HG03135 (cell line): ENCODE measurements at regions not wholly inside any gene's neighbourhood (a gene's known extent, or its start where the extent isn't known, plus 50 kb on each side); places are given as distances from the start of the nearest gene placed in this dataset.

Experiments
- ATAC-seq: cut with Tn5 transposase; IDR thresholded peaks from one replicate; pipeline ENCODE4 v1.9.1; 2021; ENCODE audit warnings: mild to moderate bottlenecking, moderate library complexity; ENCODE audit not compliant: unreplicated experiment

- ATAC-seq = no peak
Measured at GRCh38 chr1:209504571-209504970, 78.9 kb upstream of the CAMK1G start.

DNA sequence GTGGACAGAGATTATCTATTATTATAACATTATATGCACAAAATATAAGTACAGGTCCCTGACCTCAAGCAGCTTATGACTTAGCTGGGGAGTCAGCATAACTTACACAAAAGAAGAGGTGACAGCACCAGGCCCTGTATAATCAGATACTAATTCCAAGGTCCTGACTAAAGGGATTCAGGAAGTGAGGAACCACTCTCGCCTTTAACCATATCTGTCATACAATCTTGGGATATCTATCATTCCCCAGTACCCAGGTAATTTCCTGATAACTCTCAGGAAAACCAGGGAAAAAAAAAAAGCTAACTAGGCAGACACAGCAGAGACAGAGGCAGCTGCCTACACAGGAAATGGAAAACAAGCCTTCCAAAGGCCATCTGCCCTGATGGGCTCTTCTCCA, 78.5 kb upstream of the CAMK1G start:
- no peak for ATAC-seq

DNA sequence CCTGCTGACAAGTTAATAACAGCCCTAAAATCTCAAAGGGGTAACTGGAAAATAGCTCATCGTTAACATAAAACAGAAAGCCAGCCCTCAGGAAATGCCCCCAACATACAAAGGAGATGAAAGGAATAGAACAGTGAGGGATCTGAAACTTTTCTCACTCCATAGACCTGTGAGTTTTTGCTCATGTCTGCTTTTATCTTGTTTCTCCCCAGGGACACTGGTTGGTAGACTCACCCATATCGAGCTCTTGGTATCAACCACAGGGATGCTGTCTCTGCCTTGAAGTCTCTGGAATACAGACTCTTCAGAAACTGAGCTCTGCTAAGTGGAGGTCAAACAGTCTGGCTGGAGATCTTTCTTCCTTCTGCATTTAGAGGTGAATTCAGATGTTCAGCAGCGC, 77.4 kb upstream of the CAMK1G start:
- no peak for ATAC-seq

DNA sequence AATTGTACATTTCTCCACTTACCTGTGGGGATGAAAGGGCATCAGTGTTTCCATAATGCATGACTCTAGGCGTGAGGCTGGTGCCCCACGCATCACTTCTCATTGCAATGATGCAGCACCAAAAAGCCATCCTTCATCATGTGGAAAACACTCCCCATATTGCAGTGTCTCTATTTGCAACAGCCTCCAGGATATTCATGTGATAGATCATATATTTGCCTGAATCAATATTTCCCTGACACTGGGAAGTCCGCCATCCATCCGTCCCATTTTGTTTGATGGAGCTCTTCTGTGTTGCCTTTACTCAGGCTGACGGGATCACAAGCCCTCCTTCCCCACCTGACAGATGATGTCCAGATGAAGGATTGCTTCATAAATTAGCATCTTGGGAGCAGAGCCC, 74.5 kb upstream of the CAMK1G start:
- no peak for ATAC-seq

- ATAC-seq = no peak
Measured at GRCh38 chr1:209510063-209510462, 73.5 kb upstream of the CAMK1G start.

GRCh38 chr1:209511169-209511568, 72.3 kb upstream of the CAMK1G start:
- no peak for ATAC-seq

- no peak for ATAC-seq
Measured at GRCh38 chr1:209512821-209513220, 70.7 kb upstream of the CAMK1G start.

DNA sequence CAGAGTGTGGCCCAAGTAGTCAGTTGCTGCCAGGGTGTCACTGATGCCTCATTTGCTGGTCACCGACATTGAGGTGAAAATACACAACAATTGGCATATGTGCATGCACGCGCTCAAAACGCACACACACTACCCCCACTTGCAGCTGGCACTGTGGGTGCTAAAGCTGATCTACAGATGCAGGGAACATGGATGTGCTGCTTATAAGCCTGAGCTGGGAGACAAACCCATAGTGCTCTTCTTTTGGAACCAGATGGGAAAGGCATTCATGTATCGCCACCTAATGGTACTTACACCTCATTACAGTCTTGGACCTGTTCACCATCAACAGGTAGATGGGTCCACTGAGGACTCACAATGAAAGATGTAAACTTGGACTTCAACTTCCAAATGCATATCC, 70.3 kb upstream of the CAMK1G start:
- no peak for ATAC-seq

- no peak for ATAC-seq
Measured at GRCh38 chr1:209516771-209517680, 66.5 kb upstream of the CAMK1G start.

- no peak for ATAC-seq
Measured at GRCh38 chr1:209517681-209518050, 65.8 kb upstream of the CAMK1G start.

GRCh38 chr1:209519786-209520185, 63.7 kb upstream of the CAMK1G start:
- ATAC-seq = no peak

- no peak for ATAC-seq
Measured at GRCh38 chr1:209522826-209523225, 60.7 kb upstream of the CAMK1G start.

DNA sequence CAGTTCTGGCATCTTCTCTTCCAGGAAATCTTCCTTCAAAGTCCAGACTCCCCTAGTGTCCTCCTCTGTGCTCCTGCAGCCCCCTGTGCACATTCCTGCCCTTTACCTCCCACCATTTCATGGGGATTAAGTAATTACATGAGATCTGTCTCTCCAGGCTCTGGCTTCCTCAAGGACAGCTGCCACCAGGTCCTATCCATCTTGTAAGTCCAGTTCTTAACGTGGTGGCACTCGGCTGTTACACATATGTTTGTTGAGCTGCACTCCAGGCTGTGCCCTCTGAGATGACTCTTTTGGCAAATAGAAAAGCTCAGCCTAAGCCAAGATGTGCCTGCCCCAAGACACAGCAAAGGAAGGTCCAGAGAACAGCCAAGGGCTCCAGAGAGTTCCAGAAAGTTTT, 57.4 kb upstream of the CAMK1G start:
- ATAC-seq = no peak

DNA sequence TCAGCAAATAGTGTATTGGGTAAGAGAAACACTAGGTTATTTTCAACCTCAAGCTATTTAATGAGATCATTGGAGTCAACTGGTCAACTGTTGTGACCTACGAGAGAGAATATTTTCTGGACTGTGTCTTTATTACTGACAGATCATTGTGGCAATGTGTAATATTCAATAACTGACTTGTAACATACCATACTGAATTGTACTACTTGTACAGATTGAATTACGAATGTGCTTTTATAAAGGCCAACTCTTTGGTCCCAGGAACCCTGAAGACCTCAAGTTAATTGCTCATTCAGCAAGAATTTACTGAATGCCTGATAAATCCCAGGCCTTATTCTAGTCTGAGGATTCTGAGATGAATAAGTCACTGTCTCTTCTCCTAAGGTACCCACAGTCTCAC, 56.1 kb upstream of the CAMK1G start:
- ATAC-seq = no peak

- ATAC-seq = no peak
Measured at GRCh38 chr1:209527993-209528717, 55.4 kb upstream of the CAMK1G start.

DNA sequence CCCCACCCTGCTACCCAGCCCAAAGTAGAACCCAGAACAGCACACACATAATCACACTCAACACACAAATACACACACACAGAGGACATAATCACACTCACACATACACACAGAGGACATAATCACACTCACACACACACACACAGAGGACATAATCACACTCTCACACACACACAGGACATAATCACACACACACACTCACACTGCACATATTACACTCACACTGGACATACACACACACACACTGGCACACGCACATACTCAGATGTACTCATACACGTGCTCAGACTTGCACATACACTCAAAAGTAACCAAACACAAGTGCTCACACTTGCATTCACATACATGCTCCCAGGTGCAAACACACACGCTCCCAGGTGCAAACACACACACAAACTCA, 54.3 kb upstream of the CAMK1G start:
- ATAC-seq = no peak

GRCh38 chr1:209531006-209531405, 52.5 kb upstream of the CAMK1G start:
- no peak for ATAC-seq

DNA sequence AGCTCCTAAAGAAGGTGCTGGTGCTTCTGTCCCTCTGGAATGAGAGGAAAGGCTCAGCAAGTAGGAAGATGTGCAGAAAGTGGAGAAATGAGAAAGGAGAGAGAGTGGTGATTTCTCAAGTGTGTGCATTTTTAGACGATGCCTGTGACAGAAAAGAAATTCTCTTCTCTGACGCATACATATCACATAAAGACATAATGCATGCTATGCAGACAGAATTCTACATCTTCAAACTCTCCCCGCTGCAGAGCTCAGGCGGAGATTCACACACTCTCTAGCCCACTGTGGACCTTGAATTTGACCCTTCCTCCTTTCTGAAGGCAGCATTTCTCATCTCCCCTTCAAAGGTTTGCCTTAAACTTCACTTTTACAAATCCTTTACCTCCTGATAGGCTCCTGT, 52.0 kb upstream of the CAMK1G start:
- no peak for ATAC-seq
